IMR-90 (cell line): ENCODE measurements at regions not wholly inside any gene's neighbourhood (a gene's known extent, or its start where the extent isn't known, plus 50 kb on each side); places are given as distances from the start of the nearest gene placed in this dataset.

ENCODE experiments used
- ATAC-seq: fragments of 200-7000 bp; cut with Tn5 transposase; 2 replicates; pipeline ENCODE4 v1.9.1; 2020; ENCODE audit warnings: low read depth, mild to moderate bottlenecking, moderate library complexity
- BruUV-seq: library from RNA; stranded (reverse); fragments of 400-500 nt; replicated peaks from 2 replicates; lab custom pipeline; 2021; lab: Mats Ljungman, UMichigan
- CTCF ChIA-PET: fragments of 300-600 bp; formaldehyde crosslinking; extraction: SDS; loops from one replicate; lab custom pipeline; 2021; ENCODE audit warnings: antibody characterized with exemption; lab: Yijun Ruan, JAX
- POLR2A ChIA-PET: fragments of 300-600 bp; sonication (Branson Sonifier 250); formaldehyde crosslinking; loops from one replicate; lab custom pipeline; 2022; ENCODE audit warnings: antibody characterized with exemption; ENCODE audit not compliant: unreplicated experiment; lab: Charles Lee
- DNase-seq: peaks from one replicate; pipeline ENCODE4 v3.0.0; 2013
- H2AFZ ChIP-seq: replicated peaks from 2 replicates; pipeline ENCODE3; 2013; ENCODE audit warnings: low read length, mild to moderate bottlenecking; ENCODE audit not compliant: poor library complexity
- H2AK5ac ChIP-seq: 2 replicates; pipeline ENCODE4 v1.6.1; 2013; ENCODE audit warnings: low read depth, low read length, inconsistent platforms
- H2AK9ac ChIP-seq: replicated peaks from 2 replicates; pipeline ENCODE3; 2013; ENCODE audit warnings: mild to moderate bottlenecking, low read depth, low read length, moderate library complexity; ENCODE audit not compliant: poor library complexity
- H2BK120ac ChIP-seq: 2 replicates; pipeline ENCODE4 v1.6.1; 2013; ENCODE audit warnings: low read depth, low read length, inconsistent platforms
- H2BK15ac ChIP-seq: 3 replicates; pipeline ENCODE4 v1.6.1; 2013; ENCODE audit warnings: low read depth, low read length, inconsistent platforms
- H2BK20ac ChIP-seq: 2 replicates; pipeline ENCODE4 v1.6.1; 2013; ENCODE audit warnings: low read depth, mild to moderate bottlenecking, inconsistent platforms, low read length, moderate library complexity
- H2BK5ac ChIP-seq: 2 replicates; pipeline ENCODE4 v1.6.1; 2013; ENCODE audit warnings: mild to moderate bottlenecking, low read depth, low read length, inconsistent platforms; ENCODE audit not compliant: poor library complexity, severe bottlenecking
- H3K14ac ChIP-seq: replicated peaks from 2 replicates; pipeline ENCODE4 v1.6.1; 2013; ENCODE audit warnings: low read depth, low read length, inconsistent platforms
- H3K18ac ChIP-seq: 2 replicates; pipeline ENCODE4 v1.6.1; 2013; ENCODE audit warnings: low read depth, low read length, control low read depth
- H3K23ac ChIP-seq: 2 replicates; pipeline ENCODE4 v1.6.1; 2013; ENCODE audit warnings: low read depth, low read length, inconsistent platforms
- H3K27ac ChIP-seq: 2 replicates; pipeline ENCODE4 v1.5.1; 2013; ENCODE audit warnings: mild to moderate bottlenecking, control low read depth, low read length; ENCODE audit not compliant: insufficient read depth
- H3K27me3 ChIP-seq: 2 replicates; pipeline ENCODE4 v1.6.1; 2013; ENCODE audit warnings: low read length; ENCODE audit not compliant: control insufficient read depth, insufficient read depth
- H3K36me3 ChIP-seq: 2 replicates; pipeline ENCODE4 v1.6.1; 2013; ENCODE audit warnings: low read length, mixed read lengths; ENCODE audit not compliant: control insufficient read depth, insufficient read depth
- H3K4ac ChIP-seq: 2 replicates; pipeline ENCODE4 v1.6.1; 2013; ENCODE audit warnings: low read depth, low read length, inconsistent platforms
- H3K4me1 ChIP-seq: 2 replicates; pipeline ENCODE4 v1.6.1; 2013; ENCODE audit warnings: low read length, mixed read lengths; ENCODE audit not compliant: control insufficient read depth, insufficient read depth
- H3K4me2 ChIP-seq: 2 replicates; pipeline ENCODE4 v1.6.1; 2013; ENCODE audit warnings: low read depth, mild to moderate bottlenecking, control low read depth, low read length, moderate library complexity
- H3K4me3 ChIP-seq: 2 replicates; pipeline ENCODE4 v1.5.1; 2013; ENCODE audit warnings: low read depth, mild to moderate bottlenecking, control low read depth, low read length, moderate library complexity; ENCODE audit not compliant: insufficient read depth
- H3K56ac ChIP-seq: 2 replicates; pipeline ENCODE4 v1.6.1; 2013; ENCODE audit warnings: low read length, inconsistent platforms; ENCODE audit not compliant: insufficient read depth; ENCODE audit errors: extremely low read depth
- H3K79me1 ChIP-seq, 2 experiments: 2 replicates each; pipeline ENCODE4 v1.6.1; 2013; ENCODE audit warnings: low read length in 2 of 2, inconsistent platforms in 1 of 2, low read depth in 1 of 2
- H3K9ac ChIP-seq: 2 replicates; pipeline ENCODE4 v1.6.1; 2013; ENCODE audit warnings: low read depth, low read length, control low read depth
- H3K9me1 ChIP-seq: 2 replicates; pipeline ENCODE4 v1.6.1; 2013; ENCODE audit warnings: low read length, inconsistent platforms; ENCODE audit not compliant: insufficient read depth
- H3K9me3 ChIP-seq: 2 replicates; pipeline ENCODE4 v1.6.1; 2013; ENCODE audit warnings: low read length; ENCODE audit not compliant: control insufficient read depth, insufficient read depth
- H4K20me1 ChIP-seq: 2 replicates; pipeline ENCODE4 v1.6.1; 2013; ENCODE audit warnings: low read length, inconsistent platforms; ENCODE audit not compliant: insufficient read depth
- H4K5ac ChIP-seq: 2 replicates; pipeline ENCODE4 v1.6.1; 2013; ENCODE audit warnings: mild to moderate bottlenecking, low read depth, low read length, control low read depth
- H4K8ac ChIP-seq, 2 experiments: 2 replicates each; pipeline ENCODE4 v1.6.1; 2013; ENCODE audit warnings: low read depth in 2 of 2, low read length in 2 of 2, control low read depth in 1 of 2, inconsistent platforms in 1 of 2
- H4K91ac ChIP-seq: 2 replicates; pipeline ENCODE4 v1.6.1; 2013; ENCODE audit warnings: low read depth, low read length, inconsistent platforms; ENCODE audit not compliant: insufficient read depth
- MXI1 ChIP-seq: IDR thresholded peaks from 2 replicates; pipeline ENCODE4 v1.6.1; 2012; ENCODE audit warnings: low read depth, mild to moderate bottlenecking, low read length, moderate library complexity, borderline replicate concordance
- RAD21 ChIP-seq: IDR thresholded peaks from 2 replicates; pipeline ENCODE4 v1.6.1; 2012; ENCODE audit warnings: low read length, improper control_type of control experiment
- RCOR1 ChIP-seq: IDR thresholded peaks from 2 replicates; pipeline ENCODE4 v1.6.1; 2012; ENCODE audit warnings: mild to moderate bottlenecking, low read length, improper control_type of control experiment; ENCODE audit not compliant: insufficient replicate concordance
- SMC3 ChIP-seq: fragments of 150-350 bp; IDR thresholded peaks from 2 replicates; pipeline ENCODE4 v1.6.1; 2016; ENCODE audit warnings: low read depth, mild to moderate bottlenecking, antibody characterized with exemption, low read length, moderate library complexity
- USF2 ChIP-seq: fragments of 150-350 bp; IDR thresholded peaks from 2 replicates; pipeline ENCODE4 v1.6.1; 2017; ENCODE audit warnings: mild to moderate bottlenecking, antibody characterized with exemption, low read length, low read depth
- dilution Hi-C: fragments of 300-500 bp; cut with HindIII; formaldehyde crosslinking; loops from one replicate; pipeline ENCODE4 v1.14.3; 2018; ENCODE audit warnings: low sequenced_read_pairs; ENCODE audit not compliant: unreplicated experiment
- in situ Hi-C: fragments of 300-500 bp; cut with MboI; formaldehyde crosslinking; loops from 3 replicates; pipeline ENCODE4 v1.14.3; 2019; ENCODE audit warnings: low sequenced_read_pairs, inconsistent platforms, mixed read lengths
- intact Hi-C: fragments of 100-400 bp; cut with micrococcal nuclease; formaldehyde crosslinking; loops from 2 replicates; pipeline ENCODE4 v1.10.0; 2022

- H4K20me1 ChIP-seq = no peaks in the 10 kb centered on the region
- no peaks in the 10 kb centered on the region for H3K9me1 ChIP-seq
- no peak overlapping the region for H3K56ac ChIP-seq
- no peaks in the 10 kb centered on the region for H3K4me1 ChIP-seq
- TF ChIP-seq MXI1 = no peak
- no peak for TF ChIP-seq RAD21
- TF ChIP-seq SMC3 = no peak
- TF ChIP-seq RCOR1 = no peak
- no peak for TF ChIP-seq USF2
- no peaks in the 10 kb centered on the region for H3K79me1 ChIP-seq
- no peak overlapping the region for H4K5ac ChIP-seq
- H3K27me3 ChIP-seq = no peaks in the 10 kb centered on the region
- H3K9ac ChIP-seq = no peak overlapping the region
- H4K8ac ChIP-seq = no peak overlapping the region
- no peaks in the 10 kb centered on the region for H3K9me3 ChIP-seq
- H2AK5ac ChIP-seq = no peak overlapping the region
- DNase-seq = no peak
- dilution Hi-C loops (no loop called here), in situ Hi-C loops (no loop called here), intact Hi-C loops (no loop called here)
- H3K4ac ChIP-seq = no peak overlapping the region
- no peak overlapping the region for H2AK9ac ChIP-seq
- H3K36me3 ChIP-seq = no peaks in the 10 kb centered on the region
- POLR2A ChIA-PET = no interaction called here
- H2AFZ ChIP-seq = no peak overlapping the region
- no peak overlapping the region for H2BK15ac ChIP-seq
- H4K91ac ChIP-seq = no peak overlapping the region
- H3K4me3 ChIP-seq = no peak overlapping the region
- no peak overlapping the region for H3K4me2 ChIP-seq
- no peak overlapping the region for H3K14ac ChIP-seq
- no peak overlapping the region for H3K23ac ChIP-seq
- no peak overlapping the region for H2BK120ac ChIP-seq
- BruUV-seq = no TSS peak
- H3K27ac ChIP-seq = no peak overlapping the region
- no peak overlapping the region for H2BK5ac ChIP-seq
- no peak overlapping the region for H2BK20ac ChIP-seq
- ATAC-seq = no peak
- no peak overlapping the region for H3K18ac ChIP-seq
- CTCF ChIA-PET = interaction anchor here (0.6 kb wide), 1 partner anchor 288 kb away, joined by 5 read pairs; no protein-coding TSS in a partner anchor
Measured at GRCh38 chr4:158331863-158332262, 121.6 kb downstream of the TMEM144 start.
